ENCODE measurements at regions not wholly inside any gene's neighbourhood (a gene's known extent, or its start where the extent isn't known, plus 50 kb on each side); places are given as distances from the start of the nearest gene placed in this dataset.

- TF ChIP-seq CTCF (IDR thresholded peaks at IDR 0.05), result no peak
- no peak for TF ChIP-seq POLR2A (IDR thresholded peaks at IDR 0.05)
Observed at GRCh38 chr5:44252545-44252944, 136.7 kb downstream of the FGF10 start.

Data from right lobe of liver (tissue), 4 donors.